ENCODE measurements at regions not wholly inside any gene's neighbourhood (a gene's known extent, or its start where the extent isn't known, plus 50 kb on each side); places are given as distances from the start of the nearest gene placed in this dataset.

GRCh38 chr9:107983762-107984161 lies 494.2 kb upstream of the KLF4 start:
- H3K4me2 ChIP-seq (ENCODE audit: low read depth, low read length) = no peak overlapping the region
- no peak overlapping the region for H4K5ac ChIP-seq (ENCODE audit: low read depth, low read length)
- H3K56ac ChIP-seq (ENCODE audit: extremely low read depth, insufficient read depth, low read length) = no peak overlapping the region
- no peak overlapping the region for H2AK9ac ChIP-seq (replicated peaks; ENCODE audit: low read depth, low read length, poor library complexity)
- peak overlapping the region; percentile 7; the same call in 1 of the 2 replicates for H3K27ac ChIP-seq (ENCODE audit: insufficient read depth, low read length)
- H3K18ac ChIP-seq (ENCODE audit: low read depth, low read length) = peak overlapping the region; percentile 68
- H3K36me3 ChIP-seq (ENCODE audit: control insufficient read depth, insufficient read depth, low read length) = no peaks in the 10 kb centered on the region
- no peak overlapping the region for H3K9ac ChIP-seq (ENCODE audit: low read depth, low read length)
- in situ Hi-C loops (cut with MboI; ENCODE audit: low sequenced_read_pairs) (no loop called here), dilution Hi-C loops (cut with HindIII; ENCODE audit: low sequenced_read_pairs, unreplicated experiment) (no loop called here), intact Hi-C loops (cut with micrococcal nuclease) (no loop called here)
- no peak overlapping the region for H4K8ac ChIP-seq (ENCODE audit: low read depth in 2 of 2, low read length in 2 of 2)
- ChIA-PET POLR2A (ENCODE audit: unreplicated experiment) (no interaction called here), CTCF (interaction anchor here (0.6 kb wide), 1 partner anchor 72 kb away, joined by 6 read pairs; no protein-coding TSS in a partner anchor)
- H4K20me1 ChIP-seq (ENCODE audit: insufficient read depth, low read length) = no peaks in the 10 kb centered on the region
- peaks cover 5% of the 10 kb centered on the region; the same call in 1 of the 2 replicates for H3K4me1 ChIP-seq (ENCODE audit: control insufficient read depth, insufficient read depth, low read length)
- BruUV-seq (replicated peaks) = no TSS peak
- WGBS, 2 experiments (ENCODE audit: extremely low coverage in 2 of 2, insufficient read length in 1 of 2) = no CpG with 5 or more reads among the region's 3 CpGs
- 0 out of 2 replicates have a peak overlapping the region, but pooled peaks have one; percentile 7 for H3K4ac ChIP-seq (ENCODE audit: low read depth, low read length)
- H2AFZ ChIP-seq (replicated peaks; ENCODE audit: low read length, poor library complexity) = no peak overlapping the region
- H2BK15ac ChIP-seq (ENCODE audit: low read depth, low read length) = no peak overlapping the region
- no peaks in the 10 kb centered on the region for H3K27me3 ChIP-seq (ENCODE audit: control insufficient read depth, insufficient read depth, low read length)
- no peak overlapping the region for H2BK5ac ChIP-seq (ENCODE audit: low read depth, low read length, poor library complexity, severe bottlenecking)
- H2AK5ac ChIP-seq (ENCODE audit: low read depth, low read length) = no peak overlapping the region
- DNase-seq (no peak), ATAC-seq (ENCODE audit: low read depth) (no peak)
- no peak for TF ChIP-seq RAD21 (IDR thresholded peaks at IDR 0.05; ENCODE audit: low read length)
- TF ChIP-seq RFX5 (IDR thresholded peaks at IDR 0.05; ENCODE audit: low read depth, low read length) = no peak
- TF ChIP-seq POLR2A (IDR thresholded peaks at IDR 0.05; ENCODE audit: low read depth, low read length) = no peak
- no peak for TF ChIP-seq CHD1 (IDR thresholded peaks at IDR 0.05; ENCODE audit: low read depth, low read length)
- TF ChIP-seq MAFK (IDR thresholded peaks at IDR 0.05; ENCODE audit: low read depth, low read length) = no peak
- no peak for TF ChIP-seq MAZ (IDR thresholded peaks at IDR 0.05; ENCODE audit: borderline replicate concordance, low read depth, low read length)
- TF ChIP-seq BHLHE40 (IDR thresholded peaks at IDR 0.05; ENCODE audit: low read depth, low read length) = no peak
- TF ChIP-seq CEBPB (IDR thresholded peaks at IDR 0.05; ENCODE audit: low read depth, low read length) = no peak
- TF ChIP-seq NFE2L2 (IDR thresholded peaks at IDR 0.05; ENCODE audit: low read depth, low read length) = no peak
- no peak for TF ChIP-seq FOS (IDR thresholded peaks at IDR 0.05; ENCODE audit: low read depth, low read length)
- no peak for TF ChIP-seq RCOR1 (IDR thresholded peaks at IDR 0.05; ENCODE audit: insufficient replicate concordance, low read length)
- TF ChIP-seq ELK1 (IDR thresholded peaks at IDR 0.05; ENCODE audit: borderline replicate concordance, low read depth, low read length) = no peak
- TF ChIP-seq USF2 (IDR thresholded peaks at IDR 0.05; ENCODE audit: low read depth, low read length) = no peak
- peak overlapping the region; percentile 47; the same call in 1 of the 2 replicates for H4K91ac ChIP-seq (ENCODE audit: insufficient read depth, low read depth, low read length)
- H3K4me3 ChIP-seq (ENCODE audit: insufficient read depth, low read depth, low read length) = no peak overlapping the region
- H2BK20ac ChIP-seq (ENCODE audit: low read depth, low read length) = 0 out of 2 replicates have a peak overlapping the region, but pooled peaks have one; percentile 14
- no peaks in the 10 kb centered on the region for H3K79me1 ChIP-seq (ENCODE audit: low read depth in 1 of 2, low read length in 2 of 2)
- no peak overlapping the region for H3K14ac ChIP-seq (replicated peaks; ENCODE audit: low read depth, low read length)
- 0 out of 2 replicates have a peak overlapping the region, but pooled peaks have one; percentile 42 for H3K23ac ChIP-seq (ENCODE audit: low read depth, low read length)
- no peaks in the 10 kb centered on the region for H3K9me1 ChIP-seq (ENCODE audit: insufficient read depth, low read length)
- no peak overlapping the region for H2BK120ac ChIP-seq (ENCODE audit: low read depth, low read length)
- no peaks in the 10 kb centered on the region for H3K9me3 ChIP-seq (ENCODE audit: control insufficient read depth, insufficient read depth, low read length)
